H7 (cell line): ENCODE measurements at regions not wholly inside any gene's neighbourhood (a gene's known extent, or its start where the extent isn't known, plus 50 kb on each side); places are given as distances from the start of the nearest gene placed in this dataset.
A peak's percentile ranks its signal among the peaks of the same experiment; 100 is the strongest.

Source experiments
- DNase-seq: peaks from one replicate; pipeline ENCODE4 v3.0.0; 2012
- H3K27me3 ChIP-seq: 2 replicates; pipeline ENCODE4 v1.6.0; 2011; ENCODE audit warnings: mild to moderate bottlenecking, low read length; ENCODE audit not compliant: control insufficient read depth, insufficient read depth
- H3K36me3 ChIP-seq: replicated peaks from 2 replicates; pipeline ENCODE4 v1.5.1; 2011; ENCODE audit warnings: low read length; ENCODE audit not compliant: control insufficient read depth, insufficient read depth
- H3K4me3 ChIP-seq: 2 replicates; pipeline ENCODE4 v1.5.1; 2011; ENCODE audit warnings: low read depth, mild to moderate bottlenecking, control low read depth, low read length, moderate library complexity; ENCODE audit not compliant: insufficient read depth

DNA sequence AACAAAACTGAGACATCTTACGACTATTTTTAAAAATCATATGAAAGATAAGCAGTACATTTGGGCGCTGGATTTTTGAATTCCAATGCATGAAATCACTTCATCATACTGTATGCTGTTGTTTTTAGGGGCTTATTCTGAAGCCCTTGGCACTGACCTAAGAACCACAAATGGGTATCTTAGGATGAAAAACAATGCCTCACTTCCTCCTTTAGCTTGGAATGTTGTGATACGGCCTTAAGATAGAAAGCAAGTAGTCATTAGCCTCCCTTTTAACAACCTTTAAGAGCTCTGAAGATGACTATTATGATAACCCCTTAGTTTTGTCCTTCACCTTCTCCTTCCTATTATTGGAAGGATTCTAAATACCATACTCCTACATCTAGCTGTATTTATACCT is 289.8 kb downstream of the ARPP21 start:
- DNase-seq = no peak
- Histone ChIP-seq H3K4me3 (no peak overlapping the region), H3K36me3 (no peaks in the 10 kb centered on the region), H3K27me3 (no peaks in the 10 kb centered on the region)

DNA sequence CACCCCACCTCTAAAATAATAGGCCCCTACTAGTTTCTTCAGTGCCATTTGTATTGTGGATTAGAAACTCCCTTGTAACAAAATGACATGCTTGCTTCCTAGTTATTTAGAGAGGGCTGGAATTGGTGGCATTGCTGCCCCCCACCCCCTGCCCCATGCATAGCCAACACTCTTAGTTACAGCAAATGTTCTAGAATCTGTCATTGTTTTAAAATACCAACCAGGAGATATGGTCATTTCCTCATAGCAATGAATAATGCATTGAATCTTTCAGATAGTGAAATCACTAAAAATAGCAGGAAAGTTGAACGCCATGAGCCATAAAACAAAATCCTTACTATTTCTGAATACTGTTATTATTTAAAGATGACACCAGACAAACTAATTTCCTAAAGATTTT is 292.5 kb downstream of the ARPP21 start:
- Histone ChIP-seq H3K27me3 (no peaks in the 10 kb centered on the region), H3K4me3 (no peak overlapping the region), H3K36me3 (no peaks in the 10 kb centered on the region)
- DNase-seq = no peak

- DNase-seq = no peak
- H3K36me3 ChIP-seq = no peaks in the 10 kb centered on the region
- H3K27me3 ChIP-seq = no peaks in the 10 kb centered on the region
- H3K4me3 ChIP-seq = no peak overlapping the region
Observed at GRCh38 chr3:35932995-35933394, 293.7 kb downstream of the ARPP21 start.

DNA sequence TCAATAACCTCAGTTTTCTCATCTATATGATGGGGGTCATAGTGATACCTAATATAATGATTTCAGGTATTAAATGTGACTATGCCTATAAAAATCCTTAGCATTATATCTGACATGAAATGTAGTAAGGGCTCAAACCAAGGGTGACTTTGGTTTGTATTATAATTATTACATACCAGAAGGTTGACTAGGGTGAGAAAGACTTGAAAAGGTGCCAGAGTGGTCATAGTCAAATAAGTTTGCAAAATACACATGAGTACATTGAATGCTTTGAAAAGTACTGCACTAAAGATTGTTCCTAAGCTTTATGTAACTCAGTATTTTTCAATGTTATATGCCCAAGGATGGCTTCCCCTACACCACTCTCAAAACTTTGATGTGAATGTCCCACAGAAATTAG is 297.2 kb downstream of the ARPP21 start:
- Histone ChIP-seq H3K27me3 (no peaks in the 10 kb centered on the region), H3K4me3 (no peak overlapping the region), H3K36me3 (no peaks in the 10 kb centered on the region)
- DNase-seq = no peak

GRCh38 chr3:35944926-35945710 is 305.8 kb downstream of the ARPP21 start:
- DNase-seq = no peak
- Histone ChIP-seq H3K4me3 (no peak overlapping the region), H3K36me3 (no peaks in the 10 kb centered on the region), H3K27me3 (no peaks in the 10 kb centered on the region)

GRCh38 chr3:35946121-35946853 is 307.0 kb downstream of the ARPP21 start:
- no peaks in the 10 kb centered on the region for H3K36me3 ChIP-seq
- no peak overlapping the region for H3K4me3 ChIP-seq
- H3K27me3 ChIP-seq = no peaks in the 10 kb centered on the region
- peak; percentile 8 for DNase-seq

- Histone ChIP-seq H3K4me3 (no peak overlapping the region), H3K36me3 (no peaks in the 10 kb centered on the region), H3K27me3 (no peaks in the 10 kb centered on the region)
- DNase-seq = no peak
Observed at GRCh38 chr3:35946854-35947515, 307.7 kb downstream of the ARPP21 start.

DNA sequence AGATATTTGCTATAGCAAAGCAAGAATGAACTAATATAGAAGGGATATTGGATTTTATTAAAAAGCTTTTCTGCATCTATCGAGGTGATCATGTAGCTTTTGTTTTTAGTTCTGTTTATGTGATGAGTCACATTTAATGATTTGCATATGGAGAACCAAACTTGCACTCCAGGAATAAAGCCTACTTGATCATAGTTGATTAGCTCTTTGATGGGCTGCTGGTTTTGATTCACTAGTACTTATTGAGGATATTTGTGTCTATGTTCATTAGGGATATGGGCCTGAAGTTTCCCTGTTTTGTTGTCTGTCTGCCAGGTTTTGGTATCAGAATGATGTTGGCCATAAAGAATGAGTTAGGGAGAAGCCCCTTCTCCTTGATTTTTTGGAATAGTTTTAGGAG is 310.7 kb downstream of the ARPP21 start:
- no peaks in the 10 kb centered on the region for H3K27me3 ChIP-seq
- no peaks in the 10 kb centered on the region for H3K36me3 ChIP-seq
- no peak for DNase-seq
- no peak overlapping the region for H3K4me3 ChIP-seq

DNA sequence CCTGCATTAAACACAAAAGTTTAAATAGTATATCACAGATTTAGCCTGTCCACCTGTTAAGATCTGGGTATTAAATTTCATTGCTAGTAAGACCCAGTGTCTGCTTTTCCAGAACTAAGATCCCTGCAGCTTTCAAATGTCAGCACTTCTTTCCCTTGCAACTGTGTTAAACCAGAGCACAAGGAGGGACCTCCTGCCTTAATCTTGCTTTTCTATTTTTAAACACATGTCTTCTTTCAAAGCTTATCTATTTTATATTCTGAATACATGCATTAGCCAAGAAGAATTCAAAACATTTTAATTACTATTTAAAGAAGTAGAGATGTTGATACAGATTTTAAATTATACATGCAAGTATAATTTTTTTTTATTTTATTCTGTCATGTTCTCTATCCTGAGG is 315.1 kb downstream of the ARPP21 start:
- Histone ChIP-seq H3K36me3 (no peaks in the 10 kb centered on the region), H3K27me3 (no peaks in the 10 kb centered on the region), H3K4me3 (no peak overlapping the region)
- no peak for DNase-seq

DNA sequence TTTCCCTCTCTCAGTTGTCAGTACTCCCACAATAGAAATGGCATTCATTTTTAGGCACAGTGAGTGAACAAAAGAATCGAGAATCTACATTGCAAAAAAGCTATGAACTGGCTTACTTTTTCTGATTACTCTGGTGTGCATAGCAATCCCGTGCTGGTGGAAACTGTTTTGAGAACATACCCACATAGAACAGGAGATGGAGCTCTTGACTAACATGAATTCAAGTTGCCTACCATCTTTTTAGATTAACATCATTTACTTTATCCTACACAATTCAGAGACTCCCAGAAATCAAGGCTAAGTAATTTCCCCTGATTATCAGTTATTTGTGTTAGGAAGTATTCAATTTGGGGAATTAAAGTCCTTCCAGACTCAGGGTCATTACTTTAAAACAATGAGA is 326.6 kb downstream of the ARPP21 start:
- DNase-seq = peak; percentile 11
- H3K4me3 ChIP-seq = no peak overlapping the region
- H3K36me3 ChIP-seq = no peaks in the 10 kb centered on the region
- H3K27me3 ChIP-seq = no peaks in the 10 kb centered on the region

GRCh38 chr3:35966629-35967464 is 327.5 kb downstream of the ARPP21 start:
- Histone ChIP-seq H3K36me3 (no peaks in the 10 kb centered on the region), H3K4me3 (no peak overlapping the region), H3K27me3 (no peaks in the 10 kb centered on the region)
- no peak for DNase-seq

- H3K27me3 ChIP-seq = no peaks in the 10 kb centered on the region
- no peak overlapping the region for H3K4me3 ChIP-seq
- DNase-seq = no peak
- H3K36me3 ChIP-seq = no peaks in the 10 kb centered on the region
Observed at GRCh38 chr3:35968043-35968622, 328.8 kb downstream of the ARPP21 start.

DNA sequence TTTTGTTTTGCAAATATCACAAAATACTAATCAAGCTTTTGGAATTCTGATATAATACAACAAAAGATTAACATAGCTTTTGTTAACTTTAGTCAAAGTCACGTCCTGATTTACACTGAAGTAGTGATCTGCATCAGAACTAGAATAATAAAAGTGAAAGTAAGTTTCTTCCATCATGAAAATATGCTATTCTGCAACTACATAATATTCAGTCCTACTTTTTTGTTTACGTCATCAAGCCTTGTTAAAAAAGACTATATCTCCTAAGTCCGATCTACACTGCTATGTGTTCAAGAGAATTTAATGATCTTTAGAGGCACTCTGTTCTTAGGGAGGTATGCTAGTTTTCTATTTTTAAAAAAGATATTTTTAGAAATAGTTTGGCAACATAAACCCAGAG is 330.1 kb downstream of the ARPP21 start:
- H3K4me3 ChIP-seq = no peak overlapping the region
- no peaks in the 10 kb centered on the region for H3K27me3 ChIP-seq
- DNase-seq = no peak
- no peaks in the 10 kb centered on the region for H3K36me3 ChIP-seq

GRCh38 chr3:35970793-35971192 is 331.5 kb downstream of the ARPP21 start:
- Histone ChIP-seq H3K27me3 (no peaks in the 10 kb centered on the region), H3K36me3 (no peaks in the 10 kb centered on the region), H3K4me3 (no peak overlapping the region)
- no peak for DNase-seq
